Kidney tubule cell (primary cell): ENCODE measurements at regions not wholly inside any gene's neighbourhood (a gene's known extent, or its start where the extent isn't known, plus 50 kb on each side); places are given as distances from the start of the nearest gene placed in this dataset.
A peak's percentile ranks its signal among the peaks of the same experiment; 100 is the strongest.
"Not testable (repeated sequence)": the region's sequence is repeated elsewhere in the genome, so short reads cannot be mapped to it uniquely, and the experiment has no call there.

Source experiments
- DNase-seq: peaks from one replicate; pipeline ENCODE4 v3.0.0-alpha.2; 2018; ENCODE audit warnings: low spot score

GRCh38 chr20:7792150-7792869 is 147.9 kb downstream of the HAO1 start:
- DNase-seq, result peak; percentile 22

- peak; percentile 3 for DNase-seq
Measured at GRCh38 chr20:7798176-7798575, 142.1 kb downstream of the HAO1 start.

- no peak for DNase-seq
Measured at GRCh38 chr20:7799862-7800261, 140.4 kb downstream of the HAO1 start.

- not testable (repeated sequence) for DNase-seq
Measured at GRCh38 chr20:7803411-7804151, 136.7 kb downstream of the HAO1 start.

GRCh38 chr20:7806831-7807230 is 133.4 kb downstream of the HAO1 start:
- peak; percentile 29 for DNase-seq

- no peak for DNase-seq
Measured at GRCh38 chr20:7817286-7817685, 123.0 kb downstream of the HAO1 start.

GRCh38 chr20:7818477-7818876 is 121.8 kb downstream of the HAO1 start:
- peak; percentile 19 for DNase-seq

GRCh38 chr20:7820897-7821296 is 119.4 kb downstream of the HAO1 start:
- no peak for DNase-seq

GRCh38 chr20:7822772-7823171 is 117.5 kb downstream of the HAO1 start:
- DNase-seq, result no peak

GRCh38 chr20:7828437-7828836 is 111.8 kb downstream of the HAO1 start:
- DNase-seq, result no peak

- DNase-seq, result no peak
Measured at GRCh38 chr20:7829031-7829430, 111.2 kb downstream of the HAO1 start.

GRCh38 chr20:7829776-7830175 is 110.5 kb downstream of the HAO1 start:
- peak; percentile 40 for DNase-seq
